Astrocyte (in vitro differentiated cells and primary cell): ENCODE measurements at regions not wholly inside any gene's neighbourhood (a gene's known extent, or its start where the extent isn't known, plus 50 kb on each side); places are given as distances from the start of the nearest gene placed in this dataset.

Experiments used
- DNase-seq: peaks from one replicate; pipeline ENCODE4 v3.0.0-alpha.2; 2010; ENCODE audit warnings: low read depth
- FAIRE-seq: peaks from 2 replicates; lab custom pipeline; 2011; peaks lifted over from hg19 to GRCh38; lab: Jason Lieb, UNC
- H2AFZ ChIP-seq: 2 replicates; pipeline ENCODE4 v1.6.0; 2012; ENCODE audit warnings: low read depth, low read length, inconsistent platforms
- H3K27ac ChIP-seq: 2 replicates; pipeline ENCODE4 v1.5.1; 2011; ENCODE audit warnings: low read depth, low read length, inconsistent platforms
- H3K27me3 ChIP-seq: 2 replicates; pipeline ENCODE4 v1.6.0; 2011; ENCODE audit warnings: low read length, inconsistent platforms; ENCODE audit not compliant: insufficient read depth
- H3K36me3 ChIP-seq: 2 replicates; pipeline ENCODE4 v1.5.1; 2011; ENCODE audit warnings: low read length, inconsistent platforms; ENCODE audit not compliant: insufficient read depth
- H3K4me1 ChIP-seq: 2 replicates; pipeline ENCODE4 v1.5.1; 2011; ENCODE audit warnings: low read length, inconsistent platforms; ENCODE audit not compliant: insufficient read depth
- H3K4me2 ChIP-seq: 2 replicates; pipeline ENCODE4 v1.6.0; 2012; ENCODE audit warnings: low read length, inconsistent platforms
- H3K4me3 ChIP-seq: 2 replicates; pipeline ENCODE4 v1.5.1; 2011; ENCODE audit warnings: low read depth, mild to moderate bottlenecking, low read length, inconsistent platforms; ENCODE audit not compliant: insufficient read depth
- H3K79me2 ChIP-seq: 2 replicates; pipeline ENCODE4 v1.6.0; 2012; ENCODE audit warnings: mild to moderate bottlenecking, low read length, inconsistent platforms; ENCODE audit not compliant: insufficient read depth
- H3K9ac ChIP-seq: 2 replicates; pipeline ENCODE4 v1.6.0; 2012; ENCODE audit warnings: mild to moderate bottlenecking, low read length, inconsistent platforms
- H3K9me3 ChIP-seq: 2 replicates; pipeline ENCODE4 v1.5.1; 2012; ENCODE audit warnings: low read depth, mild to moderate bottlenecking, low read length, inconsistent platforms; ENCODE audit not compliant: insufficient read depth
- H4K20me1 ChIP-seq: 2 replicates; pipeline ENCODE4 v1.6.0; 2012; ENCODE audit warnings: low read length, inconsistent platforms; ENCODE audit not compliant: insufficient read depth
- H3K27ac Mint-ChIP-seq: one replicate; pipeline ENCODE4 v1.8.0; 2021; ENCODE audit warnings: mild to moderate bottlenecking, mixed read lengths; ENCODE audit not compliant: unreplicated experiment
- H3K27me3 Mint-ChIP-seq: one replicate; pipeline ENCODE4 v1.8.0; 2021; ENCODE audit warnings: low read depth, mixed read lengths; ENCODE audit not compliant: unreplicated experiment
- H3K36me3 Mint-ChIP-seq: one replicate; pipeline ENCODE4 v1.8.0; 2021; ENCODE audit warnings: low read depth, mixed read lengths; ENCODE audit not compliant: unreplicated experiment
- H3K4me1 Mint-ChIP-seq: one replicate; pipeline ENCODE4 v1.8.0; 2021; ENCODE audit warnings: low read depth, mixed read lengths; ENCODE audit not compliant: unreplicated experiment
- H3K4me3 Mint-ChIP-seq: one replicate; pipeline ENCODE4 v1.8.0; 2021; ENCODE audit warnings: mild to moderate bottlenecking, moderate library complexity, mixed read lengths; ENCODE audit not compliant: unreplicated experiment
- H3K9me3 Mint-ChIP-seq: one replicate; pipeline ENCODE4 v1.8.0; 2021; ENCODE audit warnings: mild to moderate bottlenecking, mixed read lengths; ENCODE audit not compliant: unreplicated experiment
- CTCF ChIP-seq: IDR thresholded peaks from 2 replicates; pipeline ENCODE4 v1.5.1; 2011; ENCODE audit warnings: low read depth, mild to moderate bottlenecking, inconsistent platforms, low read length, moderate library complexity; ENCODE audit not compliant: insufficient read depth
- EZH2 ChIP-seq: IDR thresholded peaks from 2 replicates; pipeline ENCODE4 v1.6.1; 2012; ENCODE audit warnings: mild to moderate bottlenecking, low read length, inconsistent platforms; ENCODE audit not compliant: insufficient read depth

GRCh38 chr5:174387448-174387847 is 336.9 kb upstream of the MSX2 start:
- Histone ChIP-seq H3K36me3 (no peaks in the 10 kb centered on the region), H3K4me1 (peaks cover 11% of the 10 kb centered on the region), H2AFZ (no peak overlapping the region), H3K27me3 (peaks cover 2% of the 10 kb centered on the region), H3K9ac (no peak overlapping the region), H4K20me1 (no peaks in the 10 kb centered on the region), H3K4me3 (no peak overlapping the region), H3K27ac (no peak overlapping the region), H3K9me3 (no peaks in the 10 kb centered on the region), H3K79me2 (no peaks in the 10 kb centered on the region), H3K4me2 (no peak overlapping the region)
- Mint-ChIP-seq H3K9me3 (peaks cover 4% of the 10 kb centered on the region), H3K27me3 (peaks cover 23% of the 10 kb centered on the region), H3K4me3 (no peak overlapping the region), H3K27ac (no peak overlapping the region), H3K36me3 (no peaks in the 10 kb centered on the region), H3K4me1 (peaks cover 6% of the 10 kb centered on the region)
- FAIRE-seq (no peak), DNase-seq (peak; percentile 53)
- TF ChIP-seq EZH2 (no peak), CTCF (no peak)

GRCh38 chr5:174392892-174393291 is 331.5 kb upstream of the MSX2 start:
- FAIRE-seq, result no peak
- Histone ChIP-seq H3K9ac (no peak overlapping the region), H3K27me3 (peaks cover 2% of the 10 kb centered on the region), H3K27ac (no peak overlapping the region), H3K4me3 (no peak overlapping the region), H3K36me3 (no peaks in the 10 kb centered on the region), H3K9me3 (no peaks in the 10 kb centered on the region), H2AFZ (no peak overlapping the region), H4K20me1 (no peaks in the 10 kb centered on the region), H3K4me2 (no peak overlapping the region), H3K4me1 (no peaks in the 10 kb centered on the region), H3K79me2 (no peaks in the 10 kb centered on the region)
- peaks cover 4% of the 10 kb centered on the region for H3K4me1 Mint-ChIP-seq
- no peak overlapping the region for H3K4me3 Mint-ChIP-seq
- no peak for DNase-seq
- H3K36me3 Mint-ChIP-seq, result no peaks in the 10 kb centered on the region
- no peak for TF ChIP-seq EZH2
- TF ChIP-seq CTCF, result no peak
- no peak overlapping the region for H3K27ac Mint-ChIP-seq
- H3K27me3 Mint-ChIP-seq, result peaks cover 40% of the 10 kb centered on the region
- no peaks in the 10 kb centered on the region for H3K9me3 Mint-ChIP-seq

GRCh38 chr5:174396541-174396940 is 327.8 kb upstream of the MSX2 start:
- Histone ChIP-seq H3K36me3 (no peaks in the 10 kb centered on the region), H3K9me3 (no peaks in the 10 kb centered on the region), H2AFZ (no peak overlapping the region), H3K4me1 (no peaks in the 10 kb centered on the region), H3K4me3 (no peak overlapping the region), H3K27ac (no peak overlapping the region), H3K4me2 (no peak overlapping the region), H3K27me3 (no peaks in the 10 kb centered on the region), H4K20me1 (no peaks in the 10 kb centered on the region), H3K79me2 (no peaks in the 10 kb centered on the region), H3K9ac (no peak overlapping the region)
- peaks cover 50% of the 10 kb centered on the region for H3K27me3 Mint-ChIP-seq
- no peak overlapping the region for H3K4me3 Mint-ChIP-seq
- DNase-seq, result no peak
- no peaks in the 10 kb centered on the region for H3K36me3 Mint-ChIP-seq
- TF ChIP-seq CTCF (no peak), EZH2 (no peak)
- peaks cover 3% of the 10 kb centered on the region for H3K9me3 Mint-ChIP-seq
- peaks cover 4% of the 10 kb centered on the region for H3K4me1 Mint-ChIP-seq
- H3K27ac Mint-ChIP-seq, result no peak overlapping the region
- no peak for FAIRE-seq
